Neural cell (in vitro differentiated cells): ENCODE measurements at regions not wholly inside any gene's neighbourhood (a gene's known extent, or its start where the extent isn't known, plus 50 kb on each side); places are given as distances from the start of the nearest gene placed in this dataset.

Experiments
- H2AFZ ChIP-seq: fragments of 200-600, 300-800 bp; sonication (generic), shearing (Covaris generic); 2 replicates; pipeline ENCODE4 v1.6.0; 2014; ENCODE audit warnings: low read depth, mild to moderate bottlenecking, antibody characterized with exemption, low read length, moderate library complexity
- H3F3A ChIP-seq: fragments of 200-600 bp; shearing (Covaris generic); 2 replicates; pipeline ENCODE4 v1.6.1; 2016; ENCODE audit warnings: mild to moderate bottlenecking, moderate library complexity, mixed read lengths, antibody characterized with exemption, low read length; ENCODE audit not compliant: insufficient read depth, poor library complexity, severe bottlenecking
- H3K27ac ChIP-seq: fragments of 200-600, 300-800 bp; sonication (generic), shearing (Covaris generic); 2 replicates; pipeline ENCODE4 v1.5.1; 2014; ENCODE audit warnings: mild to moderate bottlenecking, low read length, moderate library complexity
- H3K27me3 ChIP-seq: fragments of 300-800, 200-600 bp; sonication (generic), shearing (Covaris generic); 2 replicates; pipeline ENCODE4 v1.6.0; 2014; ENCODE audit warnings: mild to moderate bottlenecking, low read depth, low read length, moderate library complexity; ENCODE audit not compliant: insufficient read depth
- H3K36me3 ChIP-seq: fragments of 300-800, 200-600 bp; sonication (generic), shearing (Covaris generic); 2 replicates; pipeline ENCODE4 v1.5.1; 2014; ENCODE audit warnings: mild to moderate bottlenecking, antibody characterized with exemption, low read length, moderate library complexity; ENCODE audit not compliant: insufficient read depth
- H3K4me2 ChIP-seq: fragments of 300-800, 200-600 bp; sonication (generic), shearing (Covaris generic); 2 replicates; pipeline ENCODE4 v1.6.0; 2014; ENCODE audit warnings: mild to moderate bottlenecking, low read length
- H3K4me3 ChIP-seq: fragments of 300-800, 200-600 bp; sonication (generic), shearing (Covaris generic); 2 replicates; pipeline ENCODE4 v1.5.1; 2014; ENCODE audit warnings: mild to moderate bottlenecking, low read length, moderate library complexity
- H3K79me2 ChIP-seq: fragments of 200-600 bp; shearing (Covaris generic); replicated peaks from 2 replicates; pipeline ENCODE4 v1.6.0; 2014; ENCODE audit warnings: mild to moderate bottlenecking, low read length, moderate library complexity; ENCODE audit not compliant: insufficient read depth
- H3K9ac ChIP-seq: fragments of 300-800, 200-600 bp; sonication (generic), shearing (Covaris generic); 2 replicates; pipeline ENCODE4 v1.6.1; 2016; ENCODE audit warnings: mild to moderate bottlenecking, low read length, mixed read lengths
- H3K9me2 ChIP-seq: fragments of 200-600 bp; shearing (Covaris generic); 2 replicates; pipeline ENCODE4 v1.6.1; 2016; ENCODE audit warnings: mild to moderate bottlenecking, low read length, mixed read lengths; ENCODE audit not compliant: insufficient read depth
- H3K9me3 ChIP-seq: fragments of 200-600, 300-800 bp; sonication (generic), shearing (Covaris generic); 2 replicates; pipeline ENCODE4 v1.6.1; 2016; ENCODE audit warnings: mild to moderate bottlenecking, mixed run types, low read length, moderate library complexity, mixed read lengths
- H4K20me1 ChIP-seq: fragments of 200-600 bp; shearing (Covaris generic); 2 replicates; pipeline ENCODE4 v1.6.1; 2016; ENCODE audit warnings: mild to moderate bottlenecking, mixed run types; ENCODE audit not compliant: insufficient read depth
- EP300 ChIP-seq: fragments of 450-650 bp; conservative IDR thresholded peaks from 2 replicates; pipeline ENCODE4 v1.6.1; 2014; ENCODE audit warnings: antibody characterized with exemption, mild to moderate bottlenecking, moderate library complexity; ENCODE audit not compliant: poor library complexity, severe bottlenecking
- EZH2 ChIP-seq: fragments of 200-600, 300-800 bp; shearing (Covaris generic), sonication (generic); IDR thresholded peaks from 2 replicates; pipeline ENCODE4 v1.6.1; 2014; ENCODE audit warnings: antibody characterized with exemption, low read length, borderline replicate concordance, mild to moderate bottlenecking; ENCODE audit not compliant: insufficient read depth, poor library complexity, severe bottlenecking
- MXI1 ChIP-seq: fragments of 450-650 bp; conservative IDR thresholded peaks from 2 replicates; pipeline ENCODE4 v1.6.1; 2014; ENCODE audit warnings: antibody characterized with exemption, mild to moderate bottlenecking; ENCODE audit not compliant: poor library complexity, severe bottlenecking
- POLR2AphosphoS5 ChIP-seq: IDR thresholded peaks from 2 replicates; pipeline ENCODE4 v1.6.1; 2012
- RAD21 ChIP-seq: fragments of 450-650 bp; conservative IDR thresholded peaks from 2 replicates; pipeline ENCODE4 v1.6.1; 2014; ENCODE audit warnings: antibody characterized with exemption, mild to moderate bottlenecking, moderate library complexity
- SMC3 ChIP-seq: fragments of 450-650 bp; conservative IDR thresholded peaks from 2 replicates; pipeline ENCODE4 v1.6.1; 2014; ENCODE audit warnings: antibody characterized with exemption, mild to moderate bottlenecking, moderate library complexity; ENCODE audit not compliant: poor library complexity
- TAF1 ChIP-seq: IDR thresholded peaks from 2 replicates; pipeline ENCODE4 v1.6.1; 2012; ENCODE audit warnings: low read depth
- TF ChIP-seq, protein P1 (sequence below): fragments of 450-650 bp; IDR thresholded peaks from 2 replicates; pipeline ENCODE4 v1.5.1; 2014; ENCODE audit warnings: antibody characterized with exemption, mild to moderate bottlenecking, moderate library complexity; ENCODE audit not compliant: poor library complexity, severe bottlenecking
- TF ChIP-seq, protein P2 (sequence below): IDR thresholded peaks from 2 replicates; pipeline ENCODE4 v1.6.1; 2012; ENCODE audit warnings: borderline replicate concordance

DNA sequence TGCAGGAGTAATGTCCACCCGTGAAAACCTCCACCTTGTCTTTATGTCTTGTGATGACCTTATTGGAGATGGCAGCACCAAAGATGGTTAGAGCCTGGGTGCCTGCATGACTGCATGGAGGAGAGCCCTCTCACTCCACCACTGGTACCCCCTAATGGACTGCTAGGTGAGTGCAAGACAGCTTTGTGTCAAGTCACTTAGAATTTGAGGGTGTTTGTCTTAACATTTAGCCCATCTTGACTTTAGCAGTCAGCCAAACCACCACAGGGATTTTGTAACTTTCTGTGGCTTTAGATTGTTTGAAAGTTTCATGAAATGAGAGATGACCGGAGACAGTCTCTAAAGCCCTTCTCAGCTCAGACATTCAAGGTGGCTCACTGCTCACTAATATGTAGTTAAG is 232.9 kb upstream of the NCAM1 start:
- TF ChIP-seq, protein P1, sequence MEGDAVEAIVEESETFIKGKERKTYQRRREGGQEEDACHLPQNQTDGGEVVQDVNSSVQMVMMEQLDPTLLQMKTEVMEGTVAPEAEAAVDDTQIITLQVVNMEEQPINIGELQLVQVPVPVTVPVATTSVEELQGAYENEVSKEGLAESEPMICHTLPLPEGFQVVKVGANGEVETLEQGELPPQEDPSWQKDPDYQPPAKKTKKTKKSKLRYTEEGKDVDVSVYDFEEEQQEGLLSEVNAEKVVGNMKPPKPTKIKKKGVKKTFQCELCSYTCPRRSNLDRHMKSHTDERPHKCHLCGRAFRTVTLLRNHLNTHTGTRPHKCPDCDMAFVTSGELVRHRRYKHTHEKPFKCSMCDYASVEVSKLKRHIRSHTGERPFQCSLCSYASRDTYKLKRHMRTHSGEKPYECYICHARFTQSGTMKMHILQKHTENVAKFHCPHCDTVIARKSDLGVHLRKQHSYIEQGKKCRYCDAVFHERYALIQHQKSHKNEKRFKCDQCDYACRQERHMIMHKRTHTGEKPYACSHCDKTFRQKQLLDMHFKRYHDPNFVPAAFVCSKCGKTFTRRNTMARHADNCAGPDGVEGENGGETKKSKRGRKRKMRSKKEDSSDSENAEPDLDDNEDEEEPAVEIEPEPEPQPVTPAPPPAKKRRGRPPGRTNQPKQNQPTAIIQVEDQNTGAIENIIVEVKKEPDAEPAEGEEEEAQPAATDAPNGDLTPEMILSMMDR = no peak
- TF ChIP-seq RAD21 (no peak), MXI1 (no peak), EP300 (no peak)
- Histone ChIP-seq H4K20me1 (no peaks in the 10 kb centered on the region), H3K27me3 (no peaks in the 10 kb centered on the region), H3K4me2 (no peak overlapping the region), H3F3A (no peaks in the 10 kb centered on the region), H3K27ac (no peak overlapping the region), H3K9me2 (no peaks in the 10 kb centered on the region), H3K36me3 (no peaks in the 10 kb centered on the region), H3K4me3 (no peak overlapping the region), H3K9ac (no peak overlapping the region), H3K9me3 (no peaks in the 10 kb centered on the region), H2AFZ (no peak overlapping the region), H3K79me2 (no peaks in the 10 kb centered on the region)

DNA sequence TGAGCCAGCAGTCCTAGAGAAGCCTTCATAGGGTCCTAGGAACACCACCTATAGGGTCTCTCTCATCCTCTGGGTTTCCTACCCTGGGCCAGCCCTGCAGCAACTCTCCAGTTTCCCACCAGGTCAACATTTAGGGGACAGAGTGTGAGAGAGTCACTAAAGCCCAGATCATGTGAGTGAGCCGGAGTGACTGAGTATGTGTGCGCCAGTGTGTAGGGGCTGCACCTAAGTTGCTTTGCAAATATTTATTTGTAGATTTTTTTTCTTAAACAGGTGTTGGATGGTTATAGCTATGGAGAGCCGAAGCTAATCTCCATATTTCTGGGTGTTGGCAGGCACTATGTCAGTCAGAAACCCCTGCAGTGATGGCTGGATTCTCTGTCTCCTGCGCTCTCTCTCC is 232.5 kb upstream of the NCAM1 start:
- Histone ChIP-seq H3K4me2 (no peak overlapping the region), H3K27me3 (no peaks in the 10 kb centered on the region), H3K4me3 (no peak overlapping the region), H3K36me3 (no peaks in the 10 kb centered on the region), H3F3A (no peaks in the 10 kb centered on the region), H4K20me1 (no peaks in the 10 kb centered on the region), H3K79me2 (no peaks in the 10 kb centered on the region), H3K9me2 (no peaks in the 10 kb centered on the region), H2AFZ (no peak overlapping the region), H3K27ac (no peak overlapping the region), H3K9ac (no peak overlapping the region), H3K9me3 (no peaks in the 10 kb centered on the region)
- TF ChIP-seq EP300 (no peak), MXI1 (no peak), POLR2AphosphoS5 (no peak), TAF1 (no peak), EZH2 (no peak), SMC3 (no peak), RAD21 (no peak)
- TF ChIP-seq, protein P2, sequence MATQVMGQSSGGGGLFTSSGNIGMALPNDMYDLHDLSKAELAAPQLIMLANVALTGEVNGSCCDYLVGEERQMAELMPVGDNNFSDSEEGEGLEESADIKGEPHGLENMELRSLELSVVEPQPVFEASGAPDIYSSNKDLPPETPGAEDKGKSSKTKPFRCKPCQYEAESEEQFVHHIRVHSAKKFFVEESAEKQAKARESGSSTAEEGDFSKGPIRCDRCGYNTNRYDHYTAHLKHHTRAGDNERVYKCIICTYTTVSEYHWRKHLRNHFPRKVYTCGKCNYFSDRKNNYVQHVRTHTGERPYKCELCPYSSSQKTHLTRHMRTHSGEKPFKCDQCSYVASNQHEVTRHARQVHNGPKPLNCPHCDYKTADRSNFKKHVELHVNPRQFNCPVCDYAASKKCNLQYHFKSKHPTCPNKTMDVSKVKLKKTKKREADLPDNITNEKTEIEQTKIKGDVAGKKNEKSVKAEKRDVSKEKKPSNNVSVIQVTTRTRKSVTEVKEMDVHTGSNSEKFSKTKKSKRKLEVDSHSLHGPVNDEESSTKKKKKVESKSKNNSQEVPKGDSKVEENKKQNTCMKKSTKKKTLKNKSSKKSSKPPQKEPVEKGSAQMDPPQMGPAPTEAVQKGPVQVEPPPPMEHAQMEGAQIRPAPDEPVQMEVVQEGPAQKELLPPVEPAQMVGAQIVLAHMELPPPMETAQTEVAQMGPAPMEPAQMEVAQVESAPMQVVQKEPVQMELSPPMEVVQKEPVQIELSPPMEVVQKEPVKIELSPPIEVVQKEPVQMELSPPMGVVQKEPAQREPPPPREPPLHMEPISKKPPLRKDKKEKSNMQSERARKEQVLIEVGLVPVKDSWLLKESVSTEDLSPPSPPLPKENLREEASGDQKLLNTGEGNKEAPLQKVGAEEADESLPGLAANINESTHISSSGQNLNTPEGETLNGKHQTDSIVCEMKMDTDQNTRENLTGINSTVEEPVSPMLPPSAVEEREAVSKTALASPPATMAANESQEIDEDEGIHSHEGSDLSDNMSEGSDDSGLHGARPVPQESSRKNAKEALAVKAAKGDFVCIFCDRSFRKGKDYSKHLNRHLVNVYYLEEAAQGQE = no peak
- TF ChIP-seq, protein P1 = no peak
